GM12872 (cell line): ENCODE measurements at regions not wholly inside any gene's neighbourhood (a gene's known extent, or its start where the extent isn't known, plus 50 kb on each side); places are given as distances from the start of the nearest gene placed in this dataset.

Source experiments
- CTCF ChIP-seq: IDR thresholded peaks from 3 replicates; pipeline ENCODE4 v1.5.1; 2011; ENCODE audit warnings: low read depth, mild to moderate bottlenecking, low read length, moderate library complexity; ENCODE audit not compliant: insufficient read depth

- no peak for TF ChIP-seq CTCF
Measured at GRCh38 chr13:67330149-67330548, 100.0 kb upstream of the PCDH9 start.

- no peak for TF ChIP-seq CTCF
Measured at GRCh38 chr13:67328895-67329294, 98.8 kb upstream of the PCDH9 start.

GRCh38 chr13:67318860-67319259, 88.7 kb upstream of the PCDH9 start:
- no peak for TF ChIP-seq CTCF

GRCh38 chr13:67318398-67318797, 88.3 kb upstream of the PCDH9 start:
- TF ChIP-seq CTCF, result no peak

GRCh38 chr13:67314405-67314804, 84.3 kb upstream of the PCDH9 start:
- TF ChIP-seq CTCF, result no peak

- TF ChIP-seq CTCF, result no peak
Measured at GRCh38 chr13:67308004-67308772, 78.1 kb upstream of the PCDH9 start.

GRCh38 chr13:67306742-67307141, 76.6 kb upstream of the PCDH9 start:
- no peak for TF ChIP-seq CTCF
